PC-3 (cell line): ENCODE measurements at regions not wholly inside any gene's neighbourhood (a gene's known extent, or its start where the extent isn't known, plus 50 kb on each side); places are given as distances from the start of the nearest gene placed in this dataset.

Experiments
- ATAC-seq: fragments of 200-7000 bp; cut with Tn5 transposase; 2 replicates; pipeline ENCODE4 v1.9.1; 2020; ENCODE audit warnings: mild to moderate bottlenecking, moderate library complexity
- BruUV-seq: library from RNA; stranded (reverse); fragments of 400-500 nt; replicated peaks from 2 replicates; lab custom pipeline; 2021; lab: Mats Ljungman, UMichigan
- CTCF ChIA-PET: fragments of 300-600 bp; sonication (Branson Sonifier 250); formaldehyde crosslinking; loops from one replicate; lab custom pipeline; 2022; ENCODE audit warnings: antibody characterized with exemption; lab: Charles Lee
- POLR2A ChIA-PET: fragments of 300-600 bp; sonication (Branson Sonifier 250); formaldehyde crosslinking; loops from one replicate; lab custom pipeline; 2022; ENCODE audit warnings: antibody characterized with exemption; ENCODE audit not compliant: unreplicated experiment; lab: Charles Lee
- DNase-seq: peaks from one replicate; pipeline ENCODE4 v3.0.0-alpha.2; 2015
- H2AFZ ChIP-seq: fragments of 300-600 bp; sonication (generic); 2 replicates; pipeline ENCODE4 v1.6.0; 2016; ENCODE audit warnings: antibody characterized with exemption, low read length
- H3F3A ChIP-seq: fragments of 300-600 bp; sonication (generic); one replicate; pipeline ENCODE4 v1.6.0; 2017; ENCODE audit warnings: antibody characterized with exemption, low read length, control low read depth, mild to moderate bottlenecking; ENCODE audit not compliant: unreplicated experiment
- H3K27ac ChIP-seq: fragments of 300-600 bp; sonication (generic); 2 replicates; pipeline ENCODE4 v1.5.1; 2016; ENCODE audit warnings: mild to moderate bottlenecking, low read length
- H3K27me3 ChIP-seq: fragments of 300-600 bp; sonication (generic); 2 replicates; pipeline ENCODE4 v1.6.1; 2016; ENCODE audit warnings: low read length, mixed read lengths
- H3K36me3 ChIP-seq: fragments of 300-600 bp; sonication (generic); 2 replicates; pipeline ENCODE4 v1.6.1; 2016; ENCODE audit warnings: low read depth, mixed run types, low read length, mixed read lengths
- H3K4me1 ChIP-seq: fragments of 300-600 bp; sonication (generic); 2 replicates; pipeline ENCODE4 v1.5.1; 2016; ENCODE audit warnings: low read length; ENCODE audit not compliant: insufficient read depth
- H3K4me2 ChIP-seq: fragments of 300-600 bp; sonication (generic); 2 replicates; pipeline ENCODE4 v1.6.0; 2016; ENCODE audit warnings: low read length
- H3K4me3 ChIP-seq: fragments of 300-600 bp; sonication (generic); 2 replicates; pipeline ENCODE4 v1.5.1; 2016; ENCODE audit warnings: mild to moderate bottlenecking, low read length, mixed read lengths
- H3K79me2 ChIP-seq: fragments of 300-600 bp; sonication (generic); 2 replicates; pipeline ENCODE4 v1.6.1; 2017; ENCODE audit warnings: low read length, mixed read lengths
- H3K9ac ChIP-seq: fragments of 300-600 bp; sonication (generic); 2 replicates; pipeline ENCODE4 v1.6.0; 2016; ENCODE audit warnings: mild to moderate bottlenecking, low read length
- H3K9me2 ChIP-seq: fragments of 300-600 bp; sonication (generic); replicated peaks from 2 replicates; pipeline ENCODE4 v1.6.1; 2016; ENCODE audit warnings: mixed run types, low read length, mixed read lengths
- H3K9me3 ChIP-seq: fragments of 300-600 bp; sonication (generic); 2 replicates; pipeline ENCODE4 v1.6.1; 2016; ENCODE audit warnings: low read length, mixed read lengths
- H4K20me1 ChIP-seq: fragments of 300-600 bp; sonication (generic); 2 replicates; pipeline ENCODE4 v1.6.1; 2016; ENCODE audit warnings: low read length, mixed read lengths
- EZH2 ChIP-seq: fragments of 300-600 bp; sonication (generic); IDR thresholded peaks from one replicate; pipeline ENCODE4 v1.6.1; 2017; ENCODE audit warnings: antibody characterized with exemption, mild to moderate bottlenecking, low read length; ENCODE audit not compliant: unreplicated experiment
- EZH2phosphoT487 ChIP-seq: fragments of 300-600 bp; sonication (generic); IDR thresholded peaks from 2 replicates; pipeline ENCODE4 v1.6.1; 2018; ENCODE audit warnings: mild to moderate bottlenecking, antibody characterized with exemption, low read length, borderline replicate concordance
- intact Hi-C: fragments of 100-400 bp; cut with micrococcal nuclease; formaldehyde crosslinking; loops from 2 replicates; pipeline ENCODE4 v1.9.0; 2023
- TF ChIP-seq, protein P1 (sequence below): fragments of 300-600 bp; sonication (generic); conservative IDR thresholded peaks from 2 replicates; pipeline ENCODE4 v1.5.1; 2017; ENCODE audit warnings: antibody characterized with exemption, low read depth, mild to moderate bottlenecking, low read length

- ChIA-PET CTCF (interaction anchor here (0.6 kb wide), 1 partner anchor 1654 kb away, joined by 3 read pairs; no protein-coding TSS in a partner anchor), POLR2A (no interaction called here)
- DNase-seq (no peak), ATAC-seq (no peak)
- no peaks in the 10 kb centered on the region for H3K36me3 ChIP-seq
- no peak overlapping the region for H2AFZ ChIP-seq
- H3K9ac ChIP-seq: no peak overlapping the region
- H3K4me1 ChIP-seq: no peaks in the 10 kb centered on the region
- no TSS peak for BruUV-seq
- H3K9me3 ChIP-seq: no peaks in the 10 kb centered on the region
- no peak overlapping the region for H3K27ac ChIP-seq
- no peak overlapping the region for H3K4me2 ChIP-seq
- H3F3A ChIP-seq: no peaks in the 10 kb centered on the region
- no peaks in the 10 kb centered on the region for H3K79me2 ChIP-seq
- TF ChIP-seq EZH2phosphoT487: no peak
- TF ChIP-seq, protein P1, sequence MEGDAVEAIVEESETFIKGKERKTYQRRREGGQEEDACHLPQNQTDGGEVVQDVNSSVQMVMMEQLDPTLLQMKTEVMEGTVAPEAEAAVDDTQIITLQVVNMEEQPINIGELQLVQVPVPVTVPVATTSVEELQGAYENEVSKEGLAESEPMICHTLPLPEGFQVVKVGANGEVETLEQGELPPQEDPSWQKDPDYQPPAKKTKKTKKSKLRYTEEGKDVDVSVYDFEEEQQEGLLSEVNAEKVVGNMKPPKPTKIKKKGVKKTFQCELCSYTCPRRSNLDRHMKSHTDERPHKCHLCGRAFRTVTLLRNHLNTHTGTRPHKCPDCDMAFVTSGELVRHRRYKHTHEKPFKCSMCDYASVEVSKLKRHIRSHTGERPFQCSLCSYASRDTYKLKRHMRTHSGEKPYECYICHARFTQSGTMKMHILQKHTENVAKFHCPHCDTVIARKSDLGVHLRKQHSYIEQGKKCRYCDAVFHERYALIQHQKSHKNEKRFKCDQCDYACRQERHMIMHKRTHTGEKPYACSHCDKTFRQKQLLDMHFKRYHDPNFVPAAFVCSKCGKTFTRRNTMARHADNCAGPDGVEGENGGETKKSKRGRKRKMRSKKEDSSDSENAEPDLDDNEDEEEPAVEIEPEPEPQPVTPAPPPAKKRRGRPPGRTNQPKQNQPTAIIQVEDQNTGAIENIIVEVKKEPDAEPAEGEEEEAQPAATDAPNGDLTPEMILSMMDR: no peak
- no peak for TF ChIP-seq EZH2
- no peak overlapping the region for H3K4me3 ChIP-seq
- H3K27me3 ChIP-seq: peaks cover 44% of the 10 kb centered on the region
- intact Hi-C loops: no loop called here
- no peaks in the 10 kb centered on the region for H3K9me2 ChIP-seq
- no peaks in the 10 kb centered on the region for H4K20me1 ChIP-seq
Observed at GRCh38 chr6:85168146-85168545, 281.7 kb upstream of the NT5E start.

DNA sequence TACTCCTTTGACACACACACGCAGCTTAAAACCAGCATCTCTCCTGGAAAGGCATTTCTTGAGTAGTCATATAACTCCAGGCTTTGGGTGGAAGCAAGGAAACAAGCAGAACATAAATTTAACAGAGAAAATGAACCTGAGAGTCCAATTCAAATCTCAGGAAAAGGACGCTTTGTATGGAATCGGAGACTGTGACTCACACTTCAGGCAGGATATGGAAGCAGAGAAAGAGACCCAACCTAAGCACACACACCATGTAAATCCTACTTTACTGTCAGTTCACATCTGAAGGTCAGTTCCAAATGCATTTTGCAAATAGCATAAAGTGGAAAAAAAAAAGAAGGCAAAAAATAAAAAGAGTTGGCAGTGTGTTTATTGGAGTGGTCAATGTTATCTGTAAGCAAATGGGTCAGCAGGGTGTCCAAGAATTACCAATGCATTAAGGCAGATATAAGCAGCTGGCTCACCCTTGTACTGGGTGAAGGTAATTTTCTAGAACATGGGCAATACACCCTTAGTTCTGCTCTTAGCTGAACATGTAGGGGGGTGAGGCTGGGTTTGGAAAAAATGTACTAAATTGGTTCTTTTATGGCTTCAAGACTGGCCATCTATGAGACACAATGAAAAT is 283.7 kb upstream of the NT5E start:
- CTCF ChIA-PET: no interaction called here
- BruUV-seq: no TSS peak
- intact Hi-C loops: no loop called here

More for the DNA sequence above, 283.7 kb upstream of the NT5E start:
- Histone ChIP-seq H3K9me2 (no peaks in the 10 kb centered on the region), H2AFZ (no peak overlapping the region), H3K27ac (no peak overlapping the region), H3K36me3 (no peaks in the 10 kb centered on the region), H3K4me2 (no peak overlapping the region), H3K4me1 (no peaks in the 10 kb centered on the region), H3K9me3 (no peaks in the 10 kb centered on the region), H3K27me3 (peaks cover 56% of the 10 kb centered on the region), H3K9ac (no peak overlapping the region), H3K79me2 (no peaks in the 10 kb centered on the region), H3K4me3 (no peak overlapping the region), H4K20me1 (no peaks in the 10 kb centered on the region), H3F3A (no peaks in the 10 kb centered on the region)
- ATAC-seq: no peak
- POLR2A ChIA-PET: no interaction called here
- no peak for TF ChIP-seq EZH2
- no peak for TF ChIP-seq EZH2phosphoT487
- TF ChIP-seq, protein P1: no peak
- DNase-seq: no peak
